ENCODE measurements at regions not wholly inside any gene's neighbourhood (a gene's known extent, or its start where the extent isn't known, plus 50 kb on each side); places are given as distances from the start of the nearest gene placed in this dataset.

DNA sequence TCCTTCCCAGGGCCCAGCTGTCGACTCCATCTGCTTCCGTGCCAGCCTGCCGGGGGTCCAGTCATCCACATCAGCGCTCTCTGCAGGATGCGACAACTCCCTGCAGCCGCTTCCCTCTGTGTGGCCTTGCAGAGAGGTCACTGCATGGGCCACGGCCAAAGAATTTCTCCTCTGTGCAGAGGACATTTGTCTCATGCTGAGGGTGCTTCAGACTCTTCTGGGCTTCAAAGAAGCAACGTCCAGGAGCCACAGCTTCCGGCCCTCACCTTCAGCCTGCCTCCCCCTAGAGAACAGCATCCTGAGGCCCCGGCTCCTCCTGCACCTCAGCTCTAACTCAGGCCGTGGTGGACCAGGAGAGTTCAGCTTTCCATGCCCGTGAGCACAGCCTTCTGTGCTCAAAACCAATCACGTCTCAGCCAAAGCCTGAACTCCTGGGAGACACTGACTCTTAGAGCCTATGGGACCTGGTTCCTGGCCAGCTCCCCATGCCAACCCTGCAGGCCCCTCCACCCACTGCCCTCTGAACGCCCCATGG lies 258.9 kb downstream of the BRD1 start:
- TF ChIP-seq, protein P1, sequence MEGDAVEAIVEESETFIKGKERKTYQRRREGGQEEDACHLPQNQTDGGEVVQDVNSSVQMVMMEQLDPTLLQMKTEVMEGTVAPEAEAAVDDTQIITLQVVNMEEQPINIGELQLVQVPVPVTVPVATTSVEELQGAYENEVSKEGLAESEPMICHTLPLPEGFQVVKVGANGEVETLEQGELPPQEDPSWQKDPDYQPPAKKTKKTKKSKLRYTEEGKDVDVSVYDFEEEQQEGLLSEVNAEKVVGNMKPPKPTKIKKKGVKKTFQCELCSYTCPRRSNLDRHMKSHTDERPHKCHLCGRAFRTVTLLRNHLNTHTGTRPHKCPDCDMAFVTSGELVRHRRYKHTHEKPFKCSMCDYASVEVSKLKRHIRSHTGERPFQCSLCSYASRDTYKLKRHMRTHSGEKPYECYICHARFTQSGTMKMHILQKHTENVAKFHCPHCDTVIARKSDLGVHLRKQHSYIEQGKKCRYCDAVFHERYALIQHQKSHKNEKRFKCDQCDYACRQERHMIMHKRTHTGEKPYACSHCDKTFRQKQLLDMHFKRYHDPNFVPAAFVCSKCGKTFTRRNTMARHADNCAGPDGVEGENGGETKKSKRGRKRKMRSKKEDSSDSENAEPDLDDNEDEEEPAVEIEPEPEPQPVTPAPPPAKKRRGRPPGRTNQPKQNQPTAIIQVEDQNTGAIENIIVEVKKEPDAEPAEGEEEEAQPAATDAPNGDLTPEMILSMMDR (IDR thresholded peaks at IDR 0.05; ENCODE audit: insufficient read depth, low read length, severe bottlenecking): no peak

DNA sequence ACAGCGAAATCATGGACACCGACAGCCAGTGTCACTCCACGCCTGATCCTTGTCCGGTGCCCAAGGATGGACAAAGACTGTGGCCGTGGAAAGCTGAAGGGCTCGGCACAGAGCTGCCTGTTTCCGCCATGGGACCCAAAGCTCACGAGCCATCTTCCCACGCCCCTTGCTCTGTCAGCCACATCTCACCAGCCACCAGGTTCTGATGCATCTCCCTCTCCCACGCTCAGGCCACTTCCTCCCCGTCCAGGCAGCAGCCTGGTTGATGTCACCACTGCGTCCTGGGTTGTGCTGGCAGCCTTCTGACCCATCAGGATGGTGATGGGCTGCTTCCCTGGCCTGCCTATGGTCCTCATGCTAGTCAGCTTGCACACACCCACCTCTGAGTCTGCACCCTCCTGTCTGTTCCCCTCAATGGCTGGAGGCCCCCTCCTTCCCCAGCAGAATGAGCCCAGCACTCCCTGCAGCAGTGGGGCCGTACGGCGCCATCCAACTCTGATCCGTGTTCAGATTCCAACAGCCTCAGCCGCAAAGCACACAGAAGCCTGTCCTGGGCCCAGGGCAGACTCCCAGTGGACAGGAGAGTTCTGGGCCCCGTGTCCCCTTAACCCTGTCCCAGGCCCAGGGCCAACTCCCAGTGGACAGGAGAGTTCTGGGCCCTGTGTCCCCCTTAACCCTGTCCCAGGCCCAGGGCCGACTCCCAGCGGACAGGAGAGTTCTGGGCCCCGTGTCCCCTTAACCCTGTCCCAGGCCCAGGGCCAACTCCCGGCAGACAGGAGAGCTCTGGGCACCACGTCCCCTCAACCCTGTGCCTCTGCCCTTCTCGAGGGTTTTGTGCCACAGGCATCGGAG lies 259.5 kb downstream of the BRD1 start:
- no peaks in the 10 kb centered on the region for H3K27me3 ChIP-seq (ENCODE audit: control insufficient read depth, insufficient read depth, low read length)
- no peak for FAIRE-seq
- no peak overlapping the region for H3K4me3 ChIP-seq (ENCODE audit: low read depth, low read length)
- TF ChIP-seq, protein P1 (IDR thresholded peaks at IDR 0.05; ENCODE audit: insufficient read depth, low read length, severe bottlenecking): no peak
- H3K36me3 ChIP-seq (ENCODE audit: control insufficient read depth, insufficient read depth, low read length): no peaks in the 10 kb centered on the region
- no peak for DNase-seq (ENCODE audit: low read depth)

More for the DNA sequence above, 258.9 kb downstream of the BRD1 start:
- H3K27me3 ChIP-seq (ENCODE audit: control insufficient read depth, insufficient read depth, low read length): no peaks in the 10 kb centered on the region
- no peak for FAIRE-seq
- H3K36me3 ChIP-seq (ENCODE audit: control insufficient read depth, insufficient read depth, low read length): no peaks in the 10 kb centered on the region
- no peak for DNase-seq (ENCODE audit: low read depth)
- no peak overlapping the region for H3K4me3 ChIP-seq (ENCODE audit: low read depth, low read length)

DNA sequence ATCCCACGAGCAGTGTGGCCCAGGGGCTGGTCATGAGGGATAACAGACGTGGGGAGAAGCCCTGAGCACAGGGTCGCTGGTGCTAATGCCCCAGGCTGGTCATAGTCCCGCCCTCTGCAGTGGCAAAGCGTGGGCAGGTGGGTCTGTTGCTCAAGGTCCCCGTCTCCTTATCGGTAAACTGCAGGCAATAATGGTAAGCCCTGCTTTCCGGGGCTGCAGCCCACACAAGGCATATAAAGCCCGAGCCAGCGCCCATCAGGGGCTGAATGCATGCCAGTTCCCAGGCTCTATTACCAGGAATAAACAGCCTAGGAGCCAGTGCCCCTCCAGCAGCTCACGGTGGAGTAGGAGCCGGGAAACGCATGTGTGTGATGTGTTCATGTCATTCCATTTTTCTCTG lies 261.0 kb downstream of the BRD1 start:
- no peak for FAIRE-seq
- H3K27me3 ChIP-seq (ENCODE audit: control insufficient read depth, insufficient read depth, low read length): no peaks in the 10 kb centered on the region
- no peak overlapping the region for H3K4me3 ChIP-seq (ENCODE audit: low read depth, low read length)
- no peaks in the 10 kb centered on the region for H3K36me3 ChIP-seq (ENCODE audit: control insufficient read depth, insufficient read depth, low read length)
- DNase-seq (ENCODE audit: low read depth): no peak
- TF ChIP-seq, protein P1 (IDR thresholded peaks at IDR 0.05; ENCODE audit: insufficient read depth, low read length, severe bottlenecking): no peak

DNA sequence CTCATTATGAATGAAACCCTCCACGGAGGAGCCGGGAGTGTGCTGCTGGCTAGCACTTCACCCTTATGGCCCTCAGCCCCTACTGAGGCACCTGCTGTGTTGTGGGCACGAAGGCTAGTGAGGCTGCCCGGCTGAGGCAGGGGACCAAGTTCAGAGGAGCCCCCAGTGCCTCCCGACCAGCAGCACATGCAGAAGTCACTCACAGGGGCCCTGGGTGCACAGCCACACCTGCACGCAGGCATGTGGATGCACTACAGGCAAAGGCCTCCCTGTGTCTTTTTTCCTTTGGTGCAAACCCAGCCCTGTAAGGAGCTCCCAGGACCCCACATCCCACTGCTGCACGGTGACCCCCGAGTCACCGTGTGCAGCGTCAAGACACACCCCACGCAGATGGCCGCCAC lies 261.5 kb downstream of the BRD1 start:
- TF ChIP-seq, protein P1 (IDR thresholded peaks at IDR 0.05; ENCODE audit: insufficient read depth, low read length, severe bottlenecking): no peak
- no peak for FAIRE-seq

DNA sequence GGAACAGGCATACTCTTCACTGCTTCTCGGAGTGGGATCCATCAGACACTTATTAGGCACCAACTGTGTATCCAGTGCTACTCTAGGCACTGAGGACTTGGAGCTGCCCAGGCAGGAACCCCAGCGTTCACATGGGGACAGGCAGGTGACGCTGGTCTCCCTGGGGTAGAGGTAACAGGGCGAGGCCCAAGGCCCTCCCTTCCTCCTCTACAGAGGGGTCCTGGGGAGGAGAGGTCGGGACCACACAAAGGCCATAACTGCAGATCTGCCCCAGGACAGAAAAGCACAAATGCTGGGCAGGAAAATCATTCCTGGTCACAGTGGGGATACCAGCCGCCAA lies 262.2 kb downstream of the BRD1 start:
- H3K27me3 ChIP-seq (ENCODE audit: control insufficient read depth, insufficient read depth, low read length): no peaks in the 10 kb centered on the region

More for the DNA sequence above, 261.5 kb downstream of the BRD1 start:
- DNase-seq (ENCODE audit: low read depth): no peak
- H3K4me3 ChIP-seq (ENCODE audit: low read depth, low read length): no peak overlapping the region
- H3K36me3 ChIP-seq (ENCODE audit: control insufficient read depth, insufficient read depth, low read length): no peaks in the 10 kb centered on the region
- no peaks in the 10 kb centered on the region for H3K27me3 ChIP-seq (ENCODE audit: control insufficient read depth, insufficient read depth, low read length)

More for the DNA sequence above, 262.2 kb downstream of the BRD1 start:
- TF ChIP-seq, protein P1 (IDR thresholded peaks at IDR 0.05; ENCODE audit: insufficient read depth, low read length, severe bottlenecking): no peak
- FAIRE-seq: no peak
- H3K36me3 ChIP-seq (ENCODE audit: control insufficient read depth, insufficient read depth, low read length): no peaks in the 10 kb centered on the region
- no peak overlapping the region for H3K4me3 ChIP-seq (ENCODE audit: low read depth, low read length)
- no peak for DNase-seq (ENCODE audit: low read depth)

All from bronchial epithelial cell (primary cell).